T1000 (cell line): ENCODE measurements at regions not wholly inside any gene's neighbourhood (a gene's known extent, or its start where the extent isn't known, plus 50 kb on each side); places are given as distances from the start of the nearest gene placed in this dataset.

Source experiments
- DNase-seq: peaks from one replicate; lab custom pipeline; 2025; ENCODE audit warnings: mixed read lengths; lab: John Stamatoyannopoulos, UW

DNA sequence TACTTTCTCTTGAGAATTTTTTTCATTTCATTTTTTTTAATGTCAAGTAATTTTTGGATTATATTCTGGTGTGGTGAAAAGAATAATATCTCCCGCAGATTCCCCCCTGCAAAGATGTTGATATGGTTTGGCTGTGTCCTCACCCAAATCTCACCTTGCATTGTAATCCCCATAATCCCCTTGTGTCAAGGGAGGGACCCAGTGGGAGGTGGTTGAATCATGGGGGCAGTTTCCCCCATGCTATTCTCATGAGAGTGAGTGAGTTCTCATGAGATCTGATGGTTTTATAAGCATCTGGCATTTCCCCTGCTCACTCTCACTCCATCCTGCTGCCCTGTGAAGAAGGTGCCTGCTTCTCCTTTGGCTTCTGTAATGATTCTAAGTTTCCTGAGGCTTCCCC is 58.7 kb upstream of the PMEPA1 start:
- no peak for DNase-seq

DNA sequence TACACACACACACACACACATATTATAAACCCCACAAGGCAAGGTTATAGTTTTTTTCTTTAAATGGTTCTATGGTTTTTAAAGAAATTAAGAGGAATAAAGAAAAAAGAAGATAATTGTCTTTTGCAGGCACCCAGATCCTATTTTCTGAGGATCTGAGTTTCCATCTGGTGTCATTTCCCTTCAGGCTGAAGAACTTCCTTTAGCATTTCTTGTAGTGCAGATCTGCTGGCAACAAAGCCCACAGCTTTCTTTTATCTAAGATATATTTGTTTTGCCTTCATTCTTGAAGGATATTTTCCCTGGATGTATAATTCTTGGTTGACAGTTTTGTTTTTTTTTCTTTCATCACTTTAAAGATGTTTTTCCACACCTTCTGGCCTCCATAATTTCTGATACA is 57.6 kb upstream of the PMEPA1 start:
- no peak for DNase-seq

DNA sequence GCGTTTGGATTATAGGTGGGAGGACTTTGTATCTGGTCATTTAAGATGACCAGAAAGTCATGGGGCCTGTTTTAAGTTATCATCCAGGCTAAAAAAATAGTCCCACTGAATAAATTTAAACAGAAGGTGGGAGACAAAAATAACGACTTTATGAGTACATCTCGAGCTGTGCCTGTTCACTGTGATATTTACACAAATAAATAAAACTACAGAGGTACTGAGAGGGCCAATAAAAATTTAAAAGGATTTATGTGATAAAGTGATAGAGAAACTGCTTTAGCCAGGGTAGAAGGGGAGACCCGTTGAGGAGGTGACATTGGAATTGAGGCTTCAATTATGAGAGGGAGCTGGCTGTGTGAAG is 53.4 kb upstream of the PMEPA1 start:
- no peak for DNase-seq

DNA sequence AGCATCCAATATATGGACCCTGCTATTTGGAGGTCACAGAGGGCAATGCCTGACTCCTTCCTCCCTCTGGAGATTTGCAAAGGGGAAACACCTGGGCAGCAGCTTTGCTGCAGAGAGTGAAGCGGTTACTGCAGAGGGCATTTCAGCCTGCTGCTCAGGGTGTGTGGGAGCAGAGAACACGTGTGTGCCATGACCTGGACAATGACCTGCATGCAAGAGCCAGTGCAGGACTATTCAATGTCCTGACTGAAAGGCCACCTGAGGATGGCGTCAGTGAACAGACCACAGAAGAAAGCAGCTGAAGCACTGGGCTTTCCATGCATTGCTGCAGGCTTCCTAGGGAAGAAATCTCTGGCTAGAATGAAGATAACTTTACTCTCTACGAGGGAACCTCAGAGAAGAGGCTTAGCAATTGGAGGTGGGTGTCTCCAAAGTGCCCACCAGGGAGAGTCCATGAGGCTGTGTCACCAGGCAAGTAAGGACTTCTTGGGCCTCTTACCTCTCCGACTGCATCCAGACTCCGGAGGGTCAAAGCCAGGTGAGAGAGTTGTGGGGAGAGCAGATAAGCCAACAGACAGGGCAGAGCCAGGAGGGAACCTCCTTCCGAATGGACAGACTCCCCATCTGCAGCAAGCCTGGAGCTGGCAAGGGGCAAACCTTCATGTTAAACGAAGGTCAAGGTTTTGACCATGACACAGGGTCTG is 52.9 kb upstream of the PMEPA1 start:
- DNase-seq = no peak

DNA sequence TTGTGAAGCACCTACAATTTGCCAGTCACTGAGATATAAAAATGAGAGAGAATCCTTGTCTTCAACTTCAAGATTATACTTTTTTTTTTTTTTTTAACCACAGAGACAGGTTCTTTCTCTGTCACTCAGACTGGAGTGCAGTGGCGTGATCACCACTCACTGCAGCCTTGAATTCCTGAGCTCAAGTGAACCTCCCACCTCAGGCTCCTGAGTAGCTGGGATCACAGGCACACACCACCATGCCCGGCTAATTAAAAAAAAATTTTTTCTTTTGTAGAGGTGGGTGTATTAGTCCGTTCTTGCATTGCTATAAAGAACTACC is 51.6 kb upstream of the PMEPA1 start:
- no peak for DNase-seq

DNA sequence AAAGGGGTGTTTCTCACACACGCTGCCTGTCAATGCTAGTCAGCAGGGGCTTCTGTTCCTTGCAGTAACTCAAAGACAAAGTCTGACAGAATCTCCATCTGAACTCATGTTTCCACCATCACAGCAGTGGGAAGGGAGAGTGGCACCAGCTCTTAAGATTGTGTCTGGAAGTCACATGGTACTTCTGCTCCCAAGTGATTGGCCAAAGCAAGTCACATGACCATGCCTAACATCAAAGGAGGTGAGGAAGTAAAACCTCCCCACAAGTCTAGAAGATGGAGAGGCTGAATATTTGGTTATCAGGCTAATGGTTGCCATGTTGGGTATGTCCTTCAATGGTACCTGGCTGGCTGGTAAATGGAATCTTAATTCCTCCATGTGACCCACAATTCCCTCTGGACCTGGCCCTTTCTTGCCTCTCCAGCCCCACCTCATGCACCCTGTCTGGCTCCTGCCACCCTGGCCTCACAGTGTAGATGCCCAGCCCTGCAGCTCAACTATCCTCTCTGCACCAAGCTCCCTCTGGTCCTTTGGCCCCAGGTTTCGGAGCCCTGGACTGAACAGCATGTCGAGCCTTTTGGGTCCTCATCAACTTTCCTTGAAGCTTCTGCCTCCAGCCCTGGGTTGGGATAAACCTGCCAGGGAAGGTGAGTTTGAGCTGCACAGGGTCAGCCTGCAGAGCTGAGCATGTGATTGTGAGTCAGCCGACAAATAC is 51.0 kb upstream of the PMEPA1 start:
- DNase-seq = no peak

DNA sequence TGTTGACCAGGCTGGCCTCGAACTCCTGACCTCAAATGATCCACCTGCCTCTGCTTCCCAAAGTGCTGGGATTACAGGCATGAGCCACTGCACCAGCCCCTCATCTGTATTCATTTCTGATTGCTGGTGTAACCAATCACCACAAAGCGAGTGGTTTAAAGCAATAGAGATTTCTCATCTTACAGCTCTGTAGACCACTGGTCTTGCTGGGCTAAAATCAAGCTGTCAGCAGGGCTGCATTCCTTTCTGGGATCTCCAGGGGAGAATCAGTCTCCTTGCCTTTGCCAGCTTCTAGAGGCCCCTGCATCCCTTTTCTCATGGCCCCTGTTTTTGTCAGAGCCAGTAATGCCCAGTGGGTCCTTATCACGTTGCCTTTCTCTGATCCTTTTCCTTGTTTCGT is 49.9 kb upstream of the PMEPA1 start:
- no peak for DNase-seq
